Stimulated activated CD8-positive, alpha-beta memory T cell treated with anti-CD3 and anti-CD28 coated beads, Interleukin-7, amount 100 ng/mL, for 1 hour (primary cell): ENCODE measurements at regions not wholly inside any gene's neighbourhood (a gene's known extent, or its start where the extent isn't known, plus 50 kb on each side); places are given as distances from the start of the nearest gene placed in this dataset.

Source experiments
- DNase-seq, 2 donors: peaks; one replicate each; pipeline ENCODE4 v3.0.0-alpha.2; 2020; ENCODE audit warnings: low read depth in 2 of 2

DNA sequence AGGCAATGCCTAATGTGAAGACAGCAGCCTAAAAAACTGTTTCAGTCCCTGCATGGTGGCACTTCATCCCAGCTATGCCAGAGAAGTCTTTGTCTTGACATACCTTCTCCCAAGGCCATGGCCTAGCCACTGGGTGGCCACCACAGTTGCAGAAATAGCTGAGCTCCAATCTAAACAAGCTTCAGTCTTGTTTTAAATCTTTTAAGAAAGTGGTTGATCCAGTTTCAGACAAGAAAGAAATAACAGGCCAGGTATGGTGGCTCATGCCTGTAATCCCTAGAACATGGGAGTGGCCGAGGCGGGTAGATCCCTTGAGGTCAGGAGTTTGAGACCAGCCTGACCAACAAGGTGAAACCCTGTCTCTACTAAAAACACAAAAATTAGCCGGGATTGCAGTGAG is 600.0 kb upstream of the PLXNA2 start:
- no peak for DNase-seq

GRCh38 chr1:208848854-208849253 is 604.7 kb upstream of the PLXNA2 start:
- DNase-seq, result no peak

GRCh38 chr1:208850442-208850841 is 606.3 kb upstream of the PLXNA2 start:
- no peak for DNase-seq

DNA sequence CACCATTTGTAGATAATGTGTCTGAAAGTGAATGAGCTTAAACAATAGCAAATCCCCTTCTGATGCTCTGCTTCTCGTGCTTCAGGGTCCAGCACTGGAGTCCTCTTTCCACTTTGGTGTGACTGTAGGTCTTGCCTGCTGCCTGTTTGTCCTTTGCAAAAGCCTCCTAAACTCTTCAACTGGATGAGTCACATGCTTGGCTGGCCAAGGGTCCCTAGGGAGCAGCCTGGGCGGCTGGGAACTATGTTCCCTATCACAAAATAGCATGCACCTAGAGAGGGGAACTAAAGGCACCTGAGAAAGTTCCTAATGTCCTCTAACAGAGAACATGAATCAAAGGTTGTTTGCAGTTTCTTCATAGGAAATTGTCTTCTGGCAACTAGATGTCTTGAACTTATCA is 607.2 kb upstream of the PLXNA2 start:
- no peak for DNase-seq

GRCh38 chr1:208852911-208853310 is 608.7 kb upstream of the PLXNA2 start:
- DNase-seq, result no peak

- no peak for DNase-seq
Measured at GRCh38 chr1:208855403-208855802, 611.2 kb upstream of the PLXNA2 start.

DNA sequence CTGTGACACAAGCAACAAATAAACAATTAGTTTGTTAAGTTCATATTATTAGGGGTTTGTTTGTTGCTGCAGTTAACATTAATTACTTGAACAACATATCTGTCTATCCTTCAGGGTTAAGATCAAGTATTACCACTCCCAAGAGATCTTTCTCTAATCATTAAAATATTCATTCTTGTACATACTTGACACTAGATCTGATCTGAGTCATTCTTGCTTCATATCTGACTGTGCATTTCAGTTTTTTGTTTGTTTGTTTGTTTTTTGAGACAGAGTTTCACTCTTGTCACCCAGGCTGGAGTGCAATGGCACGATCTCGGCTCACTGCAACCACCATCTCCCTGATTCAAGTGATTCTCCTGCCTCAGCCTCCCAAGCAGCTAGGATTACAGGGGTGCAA is 613.3 kb upstream of the PLXNA2 start:
- DNase-seq, result no peak

GRCh38 chr1:208858738-208859137 is 614.6 kb upstream of the PLXNA2 start:
- DNase-seq, result no peak

DNA sequence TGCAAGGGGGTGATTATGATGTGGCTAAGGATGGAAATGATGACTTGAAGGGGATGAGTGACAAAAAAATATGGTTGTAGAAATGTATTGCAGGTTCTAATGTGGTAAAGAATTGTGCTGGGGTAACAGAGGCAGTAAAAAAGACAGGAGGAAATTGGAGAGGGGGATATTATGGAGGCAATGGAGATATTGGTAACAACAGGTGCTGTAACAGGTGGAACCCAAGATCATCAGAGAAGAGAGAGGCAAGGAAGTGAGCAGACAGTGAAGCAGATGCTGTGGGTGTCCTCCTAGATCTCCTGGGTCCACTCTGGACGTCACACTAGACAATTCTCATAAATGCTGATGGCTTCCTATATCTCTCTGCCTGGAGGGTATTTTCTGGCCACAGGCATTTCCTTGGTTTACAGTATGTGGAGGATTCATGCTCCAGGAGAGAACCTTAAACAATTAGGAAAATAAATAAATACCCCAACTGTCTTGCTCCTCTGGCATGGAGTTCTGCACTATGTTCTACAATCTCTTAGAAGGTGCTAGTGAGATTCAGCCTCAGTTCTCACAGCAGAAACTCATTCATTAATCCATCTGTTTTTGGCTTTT is 620.3 kb upstream of the PLXNA2 start:
- DNase-seq, result no peak

DNA sequence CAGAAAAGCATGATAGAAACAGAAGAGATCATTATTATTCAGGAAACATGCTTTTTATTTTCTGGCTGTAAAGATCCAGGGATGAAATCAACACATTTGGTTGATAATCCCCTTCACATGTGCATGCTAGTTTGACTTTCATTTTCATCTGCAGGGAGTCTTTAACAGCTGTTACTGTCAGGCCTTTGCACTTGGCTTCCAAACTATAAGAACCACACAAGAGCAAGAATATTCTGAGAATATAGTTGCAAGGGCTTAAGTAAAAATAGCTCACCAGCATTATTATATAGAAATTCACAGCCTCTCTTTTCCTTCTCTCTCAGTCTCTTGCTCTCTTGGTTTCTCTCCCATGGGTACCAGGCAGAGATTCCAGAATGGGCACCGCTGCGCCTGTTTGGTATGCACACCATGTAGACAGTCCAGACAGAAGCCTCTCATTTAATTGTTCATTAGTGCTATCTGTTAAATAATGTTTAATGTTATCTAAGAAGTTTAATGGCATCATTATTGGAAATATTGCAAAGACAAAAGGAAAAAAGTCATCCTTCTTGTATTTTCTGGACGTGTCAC is 622.3 kb upstream of the PLXNA2 start:
- no peak for DNase-seq

DNA sequence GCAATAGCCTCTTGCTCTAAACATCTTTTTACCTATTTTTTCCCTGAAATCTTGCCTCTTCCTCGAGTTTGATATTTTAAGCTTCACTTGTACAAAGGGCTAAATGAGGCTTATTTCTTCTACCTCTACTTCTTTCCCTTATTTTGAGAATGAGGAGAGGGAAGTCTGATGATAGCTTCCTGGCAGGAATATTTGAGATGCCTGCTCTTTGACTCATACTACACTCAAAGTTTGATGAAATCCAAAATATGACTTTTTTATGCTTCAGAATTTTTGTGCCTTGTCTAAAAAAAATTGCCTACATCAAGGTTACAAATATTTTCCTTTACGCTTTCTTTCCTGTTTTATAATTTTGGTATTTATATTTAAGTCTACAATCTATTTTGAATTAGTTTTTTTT is 624.4 kb upstream of the PLXNA2 start:
- DNase-seq, result no peak

DNA sequence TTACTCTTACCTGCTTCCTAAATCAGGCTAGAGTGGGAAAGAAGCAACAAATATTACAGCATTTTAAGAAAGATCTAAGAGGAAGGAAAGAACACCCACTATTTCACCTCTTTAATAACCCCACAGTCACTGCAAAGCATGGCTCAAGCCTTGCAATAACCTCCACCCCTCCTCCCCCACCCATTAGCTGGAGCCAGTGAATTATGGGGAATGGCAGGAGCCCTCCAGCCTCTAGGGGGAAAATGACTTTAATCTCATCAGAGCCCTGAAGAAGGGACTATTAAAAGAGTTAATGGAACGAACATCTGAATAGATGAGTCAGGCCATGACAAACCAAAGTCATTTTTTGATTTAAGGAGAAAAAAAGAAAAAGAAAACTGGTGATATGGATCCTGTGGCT is 630.7 kb upstream of the PLXNA2 start:
- DNase-seq, result no peak

DNA sequence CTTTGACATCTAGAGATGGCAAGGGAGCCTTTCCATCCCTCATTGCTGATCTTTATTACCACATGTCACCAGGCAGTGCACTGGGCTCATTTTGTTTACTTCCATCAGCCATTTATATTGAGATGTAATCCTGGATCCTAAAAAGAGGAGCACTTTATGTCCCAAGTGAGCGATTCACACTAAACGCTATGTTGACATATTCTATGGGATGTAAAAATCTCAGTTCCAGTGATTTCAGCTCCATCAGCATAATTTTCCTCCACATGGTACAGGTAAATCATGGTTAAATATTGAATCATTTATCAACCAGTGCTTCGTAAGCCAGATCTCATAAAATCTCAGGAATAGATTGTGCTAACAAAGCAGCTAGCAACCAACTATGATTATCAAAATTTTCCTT is 634.8 kb upstream of the PLXNA2 start:
- DNase-seq, result no peak

- no peak for DNase-seq
Measured at GRCh38 chr1:208880433-208881100, 636.4 kb upstream of the PLXNA2 start.

GRCh38 chr1:208885060-208885459 is 640.9 kb upstream of the PLXNA2 start:
- no peak for DNase-seq

DNA sequence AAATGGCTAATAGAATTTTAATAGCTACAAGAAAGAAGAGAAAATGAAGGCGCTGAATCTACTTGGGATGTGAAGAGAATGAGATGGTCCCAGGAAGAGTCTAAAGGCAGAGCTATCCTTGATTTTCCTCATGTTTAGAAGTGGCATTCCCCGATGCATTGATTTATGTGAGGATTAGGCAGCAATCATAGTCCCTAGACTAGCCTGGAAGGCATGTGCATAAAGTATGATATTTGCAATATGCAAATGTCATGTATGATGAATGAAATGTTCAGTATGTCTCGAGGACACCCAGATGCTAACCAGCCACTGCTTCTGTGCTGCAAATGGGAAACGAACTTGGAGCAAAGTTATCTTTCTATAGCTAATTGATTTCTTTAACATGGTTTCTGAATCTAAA is 641.5 kb upstream of the PLXNA2 start:
- DNase-seq, result no peak

DNA sequence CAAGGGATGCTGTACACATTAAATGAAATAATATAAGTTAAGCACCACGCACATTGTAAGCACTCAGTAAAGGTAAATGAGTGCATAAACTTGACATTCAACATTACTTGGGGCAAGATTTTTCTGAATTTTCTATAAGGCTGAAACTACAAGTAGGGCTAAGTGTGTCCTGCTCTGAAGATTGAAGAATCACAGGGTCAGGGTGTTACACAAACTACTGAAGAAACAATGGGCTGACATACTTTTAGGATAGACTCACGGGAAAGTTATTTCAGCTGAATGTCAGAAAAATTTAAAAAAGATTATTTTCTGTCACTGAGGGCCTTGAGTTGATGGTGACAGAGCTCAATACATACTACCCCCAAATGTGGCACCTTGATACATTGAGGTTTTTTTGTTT is 644.2 kb upstream of the PLXNA2 start:
- no peak for DNase-seq

DNA sequence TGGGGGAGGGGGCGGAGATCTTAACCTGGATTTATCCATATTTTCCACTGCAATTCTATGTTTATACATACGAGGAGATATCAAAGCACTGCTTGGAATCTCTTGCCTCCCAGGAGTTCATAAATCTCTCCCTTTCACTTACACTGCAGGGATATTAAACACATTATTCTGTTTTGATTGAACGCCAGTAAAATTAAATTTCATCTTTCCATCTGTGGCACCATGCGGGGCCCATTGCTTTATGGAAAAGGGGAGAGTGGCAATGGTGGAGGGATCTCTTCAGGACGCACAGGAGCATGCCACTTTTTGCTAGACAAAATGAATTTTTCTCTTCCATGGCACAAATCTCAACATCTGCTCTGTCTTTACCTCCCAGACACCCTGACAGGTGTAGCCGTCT is 648.0 kb upstream of the PLXNA2 start:
- no peak for DNase-seq

DNA sequence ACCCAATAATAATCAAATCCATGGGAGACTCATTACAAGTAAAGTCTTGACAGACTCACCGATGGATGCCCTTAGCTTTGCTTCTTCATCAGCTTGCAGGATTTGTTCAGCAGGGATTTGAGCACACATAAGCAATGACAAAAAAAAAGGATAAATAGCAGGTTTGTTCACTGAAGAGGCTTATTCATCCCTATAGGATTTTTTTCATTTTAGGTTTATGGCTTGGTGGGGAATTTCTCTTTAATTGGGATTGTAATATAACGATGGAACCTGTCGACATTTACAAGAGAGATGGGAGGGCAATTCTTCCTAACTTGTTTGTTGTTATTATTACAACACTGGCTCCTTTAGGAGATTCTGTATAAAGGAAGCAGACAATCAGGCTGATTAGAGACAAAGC is 649.1 kb upstream of the PLXNA2 start:
- DNase-seq, result no peak

DNA sequence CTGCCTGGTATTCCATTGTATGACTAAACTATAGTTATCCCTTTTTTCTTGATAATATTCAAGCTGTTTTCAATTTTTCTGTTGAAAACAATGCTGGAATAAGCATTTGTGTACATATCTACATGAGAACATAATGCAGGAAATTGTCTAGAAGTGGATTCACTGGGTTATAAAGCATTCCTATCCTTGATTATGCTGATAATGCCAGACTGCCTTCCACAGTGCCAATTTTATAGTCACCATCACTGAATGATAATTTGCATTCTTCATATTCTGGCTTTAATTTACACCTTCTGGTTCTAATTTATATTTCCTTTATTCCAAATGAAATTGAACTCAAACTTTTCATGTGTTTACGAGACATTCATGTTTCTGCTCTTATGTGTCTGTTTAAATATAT is 651.0 kb upstream of the PLXNA2 start:
- no peak for DNase-seq

DNA sequence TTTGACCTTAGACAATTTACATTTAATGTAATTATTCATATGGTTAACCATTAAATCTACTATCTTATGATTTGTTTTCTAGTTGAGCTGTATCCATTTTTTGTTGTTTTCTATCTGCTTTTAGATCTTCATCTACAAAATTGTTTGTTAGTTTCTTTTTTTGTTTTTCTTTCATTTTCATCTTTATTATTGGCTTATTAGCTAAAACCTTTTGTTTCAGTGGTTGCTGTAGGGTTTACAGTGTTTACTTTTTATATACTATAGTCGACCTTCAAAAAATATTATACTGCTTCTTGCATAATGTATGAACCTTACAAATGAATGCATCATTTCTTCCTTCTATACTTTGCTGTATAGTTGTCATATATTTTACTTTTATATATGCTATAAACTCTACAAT is 651.6 kb upstream of the PLXNA2 start:
- no peak for DNase-seq

GRCh38 chr1:208896768-208897167 is 652.6 kb upstream of the PLXNA2 start:
- no peak for DNase-seq

DNA sequence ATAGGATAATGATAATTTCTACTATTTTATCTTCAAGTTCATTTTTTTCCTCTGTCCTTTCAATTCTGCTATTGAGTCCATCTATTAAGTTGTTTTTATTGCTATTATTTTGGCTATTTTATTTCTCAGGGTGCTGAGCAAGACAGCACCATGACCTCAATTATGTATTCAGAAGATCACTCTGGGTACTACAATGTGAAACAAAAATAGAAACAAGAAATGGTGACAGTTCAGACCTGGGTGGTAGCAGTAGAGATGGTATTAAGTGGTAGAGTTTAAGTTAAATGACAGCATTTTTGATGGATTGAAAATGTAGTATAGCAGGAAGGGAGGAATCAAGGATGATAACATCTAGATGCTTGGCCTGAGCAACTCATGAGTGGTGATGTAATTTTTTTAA is 655.3 kb upstream of the PLXNA2 start:
- no peak for DNase-seq
